HepG2 (cell line): ENCODE measurements at regions not wholly inside any gene's neighbourhood (a gene's known extent, or its start where the extent isn't known, plus 50 kb on each side); places are given as distances from the start of the nearest gene placed in this dataset.

Experiments
- ATAC-seq: fragments of 200-7000 bp; cut with Tn5 transposase; 3 replicates; pipeline ENCODE4 v1.9.1; 2020; ENCODE audit warnings: mild to moderate bottlenecking, moderate library complexity
- BruUV-seq: library from RNA; stranded (reverse); fragments of 400-500 nt; replicated peaks from 2 replicates; lab custom pipeline; 2021; lab: Mats Ljungman, UMichigan
- CTCF ChIA-PET: fragments of 300-600 bp; formaldehyde crosslinking; extraction: SDS; loops from one replicate; lab custom pipeline; 2021; ENCODE audit warnings: low total read pairs, inconsistent platforms, low intra/inter-chr PET ratio; lab: Yijun Ruan, JAX
- POLR2A ChIA-PET: fragments of 350-600 bp; sonication (Branson Sonifier 250); formaldehyde crosslinking; loops from one replicate; lab custom pipeline; 2020; ENCODE audit warnings: antibody characterized with exemption, inconsistent platforms; lab: Yijun Ruan, JAX
- DNase-seq: peaks from one replicate; pipeline ENCODE4 v3.0.0-alpha.2; 2015; ENCODE audit warnings: low spot score
- FAIRE-seq: peaks from 3 replicates; lab custom pipeline; 2011; peaks lifted over from hg19 to GRCh38; lab: Jason Lieb, UNC
- H2AFZ ChIP-seq: one replicate; pipeline ENCODE4 v1.6.1; 2011; ENCODE audit warnings: low read length, inconsistent platforms
- H3K27ac ChIP-seq: fragments of 300-600 bp; 3 replicates; pipeline ENCODE4 v1.8.0; 2011; ENCODE audit warnings: mixed run types, mild to moderate bottlenecking, mixed read lengths, low read length, inconsistent platforms; ENCODE audit not compliant: insufficient read depth; ENCODE audit errors: extremely low read length
- H3K27me3 ChIP-seq, 2 experiments: fragments of 200-600 bp in 1 of 2; 2 replicates in 1 of 2; 3 replicates in 1 of 2; pipeline versions ENCODE4 v1.6.0 to v1.8.0; 2011; ENCODE audit warnings: low read length in 2 of 2, mild to moderate bottlenecking in 2 of 2, moderate library complexity in 2 of 2, inconsistent platforms in 1 of 2; ENCODE audit not compliant: insufficient read depth in 2 of 2, control insufficient read depth in 1 of 2
- H3K36me3 ChIP-seq, 2 experiments: fragments of 200-600 bp in 1 of 2; replicated peaks in 1 of 2; 2 replicates in 1 of 2; 3 replicates in 1 of 2; pipeline versions ENCODE4 v1.5.1 to v1.8.0; 2011; ENCODE audit warnings: low read length in 2 of 2, inconsistent platforms in 1 of 2; ENCODE audit not compliant: insufficient read depth in 2 of 2, control insufficient read depth in 1 of 2
- H3K4me1 ChIP-seq: 2 replicates; pipeline ENCODE4 v1.5.1; 2012; ENCODE audit warnings: low read length, inconsistent platforms; ENCODE audit not compliant: insufficient read depth
- H3K4me2 ChIP-seq: 2 replicates; pipeline ENCODE4 v1.6.0; 2011; ENCODE audit warnings: low read depth, low read length, inconsistent platforms
- H3K4me3 ChIP-seq, 3 experiments: fragments of 200-600 bp in 1 of 3; sonication (generic), shearing (Covaris generic) in 1 of 3; replicated peaks in 1 of 3; 2 replicates each; pipeline ENCODE4 v1.5.1; 2011 to 2016; ENCODE audit warnings: low read length in 3 of 3, inconsistent platforms in 2 of 3, low read depth in 2 of 3, mild to moderate bottlenecking in 2 of 3, control low read depth in 1 of 3, mixed read lengths in 1 of 3; ENCODE audit not compliant: insufficient read depth in 1 of 3
- H3K79me2 ChIP-seq: one replicate; pipeline ENCODE4 v1.6.1; 2011; ENCODE audit warnings: low read length, inconsistent platforms; ENCODE audit not compliant: insufficient read depth
- H3K9ac ChIP-seq: 2 replicates; pipeline ENCODE4 v1.6.0; 2011; ENCODE audit warnings: mild to moderate bottlenecking, low read depth, low read length, inconsistent platforms; ENCODE audit not compliant: insufficient read depth
- H3K9me3 ChIP-seq: 2 replicates; pipeline ENCODE4 v1.5.1; 2012; ENCODE audit warnings: mild to moderate bottlenecking, low read length
- H4K20me1 ChIP-seq: 2 replicates; pipeline ENCODE4 v1.6.0; 2011; ENCODE audit warnings: inconsistent platforms, mild to moderate bottlenecking, low read length, moderate library complexity; ENCODE audit not compliant: insufficient read depth
- CCDC6 ChIP-seq: sonication (generic); formaldehyde crosslinking; IDR thresholded peaks from 2 replicates; pipeline ENCODE4 v1.8.1; 2022; ENCODE audit warnings: mild to moderate bottlenecking, missing genetic modification reagents, moderate library complexity
- GABPA ChIP-seq, 2 experiments: IDR thresholded peaks; 2 replicates each; pipeline ENCODE4 v1.6.1; 2011 to 2016; ENCODE audit warnings: low read depth in 2 of 2, low read length in 1 of 2, missing biosample characterization in 1 of 2, missing genetic modification characterization in 1 of 2
- KDM6A ChIP-seq: IDR thresholded peaks from 2 replicates; pipeline ENCODE4 v1.6.1; 2016; ENCODE audit warnings: low read depth
- KLF12 ChIP-seq: sonication (generic); formaldehyde crosslinking; IDR thresholded peaks from 2 replicates; pipeline ENCODE4 v1.4.0; 2020; ENCODE audit warnings: missing genetic modification reagents, borderline replicate concordance
- KLF9 ChIP-seq: IDR thresholded peaks from 2 replicates; pipeline ENCODE4 v1.6.1; 2016; ENCODE audit warnings: low read depth
- MXI1 ChIP-seq: IDR thresholded peaks from 3 replicates; pipeline ENCODE4 v1.6.1; 2012; ENCODE audit warnings: low read depth, low read length, inconsistent platforms, borderline replicate concordance
- NFIC ChIP-seq: IDR thresholded peaks from 2 replicates; pipeline ENCODE4 v1.6.1; 2012; ENCODE audit warnings: mild to moderate bottlenecking, low read length, inconsistent platforms
- PHF8 ChIP-seq: sonication (generic); formaldehyde crosslinking; IDR thresholded peaks from 2 replicates; pipeline ENCODE4 v1.5.0; 2020; ENCODE audit warnings: missing genetic modification reagents
- POGK ChIP-seq: sonication (generic); formaldehyde crosslinking; conservative IDR thresholded peaks from 2 replicates; pipeline ENCODE4 v1.8.0; 2022; ENCODE audit warnings: mild to moderate bottlenecking, moderate library complexity, missing genetic modification reagents
- SNAPC5 ChIP-seq: sonication (generic); formaldehyde crosslinking; IDR thresholded peaks from 2 replicates; pipeline ENCODE4 v1.8.1; 2023; ENCODE audit warnings: mild to moderate bottlenecking, missing genetic modification reagents, borderline replicate concordance
- XBP1 ChIP-seq: sonication (generic); formaldehyde crosslinking; IDR thresholded peaks from 2 replicates; pipeline ENCODE4 v1.5.0; 2020; ENCODE audit warnings: missing genetic modification reagents
- YEATS4 ChIP-seq: sonication (generic); formaldehyde crosslinking; IDR thresholded peaks from 2 replicates; pipeline ENCODE4 v1.4.0; 2020; ENCODE audit warnings: missing genetic modification reagents, borderline replicate concordance
- ZMAT5 ChIP-seq: sonication (generic); formaldehyde crosslinking; IDR thresholded peaks from 2 replicates; pipeline ENCODE4 v1.5.0; 2020; ENCODE audit warnings: mild to moderate bottlenecking, low read depth, missing genetic modification reagents, borderline replicate concordance
- ZNF207 ChIP-seq: fragments of 450-650 bp; IDR thresholded peaks from 2 replicates; pipeline ENCODE4 v1.6.1; 2016; ENCODE audit warnings: antibody characterized with exemption, borderline replicate concordance
- ZNF577 ChIP-seq: sonication (generic); formaldehyde crosslinking; IDR thresholded peaks from 2 replicates; pipeline ENCODE4 v1.4.0; 2020; ENCODE audit warnings: mild to moderate bottlenecking, low read depth, missing genetic modification reagents, borderline replicate concordance
- ZNF644 ChIP-seq: IDR thresholded peaks from 2 replicates; pipeline ENCODE4 v1.6.1; 2016; ENCODE audit warnings: low read depth
- ZNF709 ChIP-seq: sonication (generic); formaldehyde crosslinking; IDR thresholded peaks from 2 replicates; pipeline ENCODE4 v1.5.0; 2020; ENCODE audit warnings: mild to moderate bottlenecking, missing genetic modification reagents
- ZNF770 ChIP-seq: sonication (generic); formaldehyde crosslinking; IDR thresholded peaks from 2 replicates; pipeline ENCODE4 v1.5.0; 2020; ENCODE audit warnings: mild to moderate bottlenecking, missing genetic modification reagents
- WGBS: methylation state at CpG from one replicate; pipeline ENCODE4 v1.1.6; 2017; ENCODE audit warnings: low lambda C conversion rate; 5-methylcytosine and 5-hydroxymethylcytosine counted together
- in situ Hi-C: cut with HindIII; loops from 2 replicates; pipeline ENCODE4 v1.10.0; 2017; ENCODE audit warnings: low pct_unique_long_range_greater_than_20kb; ENCODE audit not compliant: extremely low pct_ligation_motif_present
- intact Hi-C: fragments of 100-400 bp; cut with micrococcal nuclease; formaldehyde crosslinking; loops from one replicate; pipeline ENCODE4 v1.10.0; 2022; ENCODE audit not compliant: unreplicated experiment

GRCh38 chr7:85805249-85805648 lies 618.4 kb upstream of the SEMA3D start (continued):
- TF ChIP-seq GABPA (IDR thresholded peaks at IDR 0.05; ENCODE audit: low read depth, low read length) (no peak), GABPA (CRISPR knock-in tag; IDR thresholded peaks at IDR 0.05; ENCODE audit: low read depth) (no peak), KDM6A (CRISPR knock-in tag) (no peak), KLF9 (CRISPR knock-in tag) (no peak), MXI1 (no peak)

GRCh38 chr7:85802211-85802610 lies 615.4 kb upstream of the SEMA3D start:
- CTCF ChIA-PET: no interaction called here
- FAIRE-seq (no peak), ATAC-seq (no peak), DNase-seq (no peak)
- Histone ChIP-seq H3K4me1 (no peaks in the 10 kb centered on the region), H3K27ac (no peak overlapping the region), H4K20me1 (no peaks in the 10 kb centered on the region), H2AFZ (no peak overlapping the region), H3K4me2 (no peak overlapping the region), H3K4me3 (no peak overlapping the region), H3K9me3 (no peaks in the 10 kb centered on the region), H3K79me2 (no peaks in the 10 kb centered on the region), H3K36me3 (no peaks in the 10 kb centered on the region), H3K9ac (no peak overlapping the region), H3K27me3 (no peaks in the 10 kb centered on the region)
- 0% methylated on average over 1 of the region's 1 CpG for WGBS
- POLR2A ChIA-PET: no interaction called here
- in situ Hi-C loops (no loop called here), intact Hi-C loops (no loop called here)
- no TSS peak for BruUV-seq
- TF ChIP-seq NFIC (no peak), ZMAT5 (CRISPR knock-in tag) (no peak), ZNF709 (CRISPR knock-in tag) (no peak), XBP1 (CRISPR knock-in tag) (no peak), ZNF770 (CRISPR knock-in tag) (no peak), ZNF644 (CRISPR knock-in tag) (no peak), CCDC6 (CRISPR knock-in tag) (no peak), PHF8 (CRISPR knock-in tag) (no peak), YEATS4 (CRISPR knock-in tag) (no peak), SNAPC5 (CRISPR knock-in tag) (no peak), POGK (CRISPR knock-in tag) (no peak), ZNF207 (no peak), ZNF577 (CRISPR knock-in tag) (no peak), KLF12 (CRISPR knock-in tag) (no peak)
